ENCODE measurements at regions not wholly inside any gene's neighbourhood (a gene's known extent, or its start where the extent isn't known, plus 50 kb on each side); places are given as distances from the start of the nearest gene placed in this dataset.

DNA sequence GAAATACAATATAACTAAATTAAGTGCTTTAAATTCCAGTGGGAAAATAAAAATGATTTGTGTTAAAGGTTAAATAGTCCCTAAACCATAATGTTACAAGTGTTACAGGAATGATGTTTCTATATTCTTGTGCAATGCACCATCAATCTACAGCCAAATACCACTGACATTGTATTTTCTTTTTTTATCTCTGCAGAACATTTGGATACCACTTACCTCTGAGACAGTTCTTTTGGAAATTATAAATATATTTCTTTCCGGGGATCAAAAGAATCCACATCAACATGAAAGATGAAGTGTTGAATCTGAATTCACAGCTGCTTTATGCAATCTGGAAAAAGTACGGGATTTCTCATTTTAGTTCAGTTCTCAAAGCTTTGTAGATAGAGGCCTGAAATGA, 518.3 kb upstream of the AGA start:
- Mint-ChIP-seq H3K4me3 (no peak overlapping the region), H3K27ac (no peak overlapping the region), H3K27me3 (ENCODE audit: low read depth in 3 of 3) (no peaks in the 10 kb centered on the region), H3K4me1 (no peaks in the 10 kb centered on the region), H3K9me3 (peaks cover 0 to 2% (median 0%) of the 10 kb centered on the region in 7 donors), H3K36me3 (no peaks in the 10 kb centered on the region)
- no peak for DNase-seq
- no CpG with 5 or more reads among the region's 2 CpGs for WGBS (ENCODE audit: insufficient coverage)
- Histone ChIP-seq H3K4me2 (replicated peaks; ENCODE audit: extremely low read depth, low read length, poor library complexity, severe bottlenecking) (no peak overlapping the region), H3K9ac (ENCODE audit: insufficient read depth, low read length, poor library complexity, severe bottlenecking) (no peak overlapping the region), H3K79me2 (ENCODE audit: insufficient read depth, low read length) (no peaks in the 10 kb centered on the region), H3K9me3 (replicated peaks in 1 of 2; ENCODE audit: control insufficient read depth in 1 of 2, insufficient read depth in 1 of 2, low read length in 2 of 2) (no peaks in the 10 kb centered on the region), H3K27ac (ENCODE audit: low read depth in 1 of 2, low read length in 2 of 2) (no peak overlapping the region), H4K20me1 (ENCODE audit: insufficient read depth, low read length) (no peaks in the 10 kb centered on the region), H3K36me3 (replicated peaks in 1 of 2; ENCODE audit: control insufficient read depth in 1 of 2, insufficient read depth in 2 of 2, low read length in 2 of 2) (no peaks in the 10 kb centered on the region), H3K27me3 (ENCODE audit: control insufficient read depth in 2 of 2, insufficient read depth in 2 of 2, low read length in 2 of 2) (no peaks in the 10 kb centered on the region), H3K4me3 (replicated peaks in 1 of 3; ENCODE audit: low read depth in 2 of 3, low read length in 3 of 3) (no peak overlapping the region), H2AFZ (ENCODE audit: insufficient read depth, low read depth, low read length, poor library complexity, severe bottlenecking) (no peak overlapping the region), H3K4me1 (ENCODE audit: control insufficient read depth in 1 of 2, insufficient read depth in 2 of 2, low read length in 2 of 2) (no peaks in the 10 kb centered on the region)
- TF ChIP-seq, protein P1, sequence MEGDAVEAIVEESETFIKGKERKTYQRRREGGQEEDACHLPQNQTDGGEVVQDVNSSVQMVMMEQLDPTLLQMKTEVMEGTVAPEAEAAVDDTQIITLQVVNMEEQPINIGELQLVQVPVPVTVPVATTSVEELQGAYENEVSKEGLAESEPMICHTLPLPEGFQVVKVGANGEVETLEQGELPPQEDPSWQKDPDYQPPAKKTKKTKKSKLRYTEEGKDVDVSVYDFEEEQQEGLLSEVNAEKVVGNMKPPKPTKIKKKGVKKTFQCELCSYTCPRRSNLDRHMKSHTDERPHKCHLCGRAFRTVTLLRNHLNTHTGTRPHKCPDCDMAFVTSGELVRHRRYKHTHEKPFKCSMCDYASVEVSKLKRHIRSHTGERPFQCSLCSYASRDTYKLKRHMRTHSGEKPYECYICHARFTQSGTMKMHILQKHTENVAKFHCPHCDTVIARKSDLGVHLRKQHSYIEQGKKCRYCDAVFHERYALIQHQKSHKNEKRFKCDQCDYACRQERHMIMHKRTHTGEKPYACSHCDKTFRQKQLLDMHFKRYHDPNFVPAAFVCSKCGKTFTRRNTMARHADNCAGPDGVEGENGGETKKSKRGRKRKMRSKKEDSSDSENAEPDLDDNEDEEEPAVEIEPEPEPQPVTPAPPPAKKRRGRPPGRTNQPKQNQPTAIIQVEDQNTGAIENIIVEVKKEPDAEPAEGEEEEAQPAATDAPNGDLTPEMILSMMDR (IDR thresholded peaks at IDR 0.05): no peak
- intact Hi-C loops (cut with micrococcal nuclease): no loop called here

DNA sequence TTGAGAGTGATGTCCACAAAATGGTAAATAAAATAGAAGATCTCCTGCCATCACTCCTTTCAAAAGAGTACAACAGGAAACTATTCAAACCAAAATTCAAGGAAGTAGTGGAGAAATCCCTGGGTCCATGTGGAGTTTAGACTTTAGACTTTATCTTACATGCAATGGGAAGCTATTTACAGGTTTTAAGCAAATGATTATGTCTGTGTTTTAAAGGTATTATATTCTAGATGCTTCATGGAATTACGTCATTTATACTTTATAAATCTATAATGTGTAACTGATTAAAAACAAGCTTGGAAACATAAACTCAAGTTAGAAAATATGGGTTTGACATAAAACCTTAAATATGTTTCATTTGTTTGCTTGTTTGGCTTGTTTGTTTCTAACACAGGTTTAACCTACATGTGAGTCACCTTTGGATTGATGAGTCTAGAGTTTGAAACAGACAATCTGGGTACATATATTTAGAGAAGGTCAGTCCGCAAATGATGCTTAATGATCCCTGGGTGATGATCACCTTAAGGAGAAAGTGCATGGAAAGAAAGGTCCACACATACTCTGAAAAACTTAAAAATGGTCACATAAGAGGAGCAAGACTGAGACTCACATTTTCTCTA, 519.6 kb upstream of the AGA start:
- Mint-ChIP-seq H3K4me3 (no peak overlapping the region), H3K36me3 (no peaks in the 10 kb centered on the region), H3K4me1 (no peaks in the 10 kb centered on the region), H3K27me3 (ENCODE audit: low read depth in 3 of 3) (peaks cover 0 to 2% (median 0%) of the 10 kb centered on the region in 3 donors), H3K9me3 (peaks cover 0 to 4% (median 1%) of the 10 kb centered on the region in 7 donors), H3K27ac (no peak overlapping the region)
- Histone ChIP-seq H3K4me2 (replicated peaks; ENCODE audit: extremely low read depth, low read length, poor library complexity, severe bottlenecking) (no peak overlapping the region), H3K4me1 (ENCODE audit: control insufficient read depth in 1 of 2, insufficient read depth in 2 of 2, low read length in 2 of 2) (no peaks in the 10 kb centered on the region), H3K9ac (ENCODE audit: insufficient read depth, low read length, poor library complexity, severe bottlenecking) (no peak overlapping the region), H3K79me2 (ENCODE audit: insufficient read depth, low read length) (no peaks in the 10 kb centered on the region), H3K9me3 (replicated peaks in 1 of 2; ENCODE audit: control insufficient read depth in 1 of 2, insufficient read depth in 1 of 2, low read length in 2 of 2) (no peaks in the 10 kb centered on the region), H3K27me3 (ENCODE audit: control insufficient read depth in 2 of 2, insufficient read depth in 2 of 2, low read length in 2 of 2) (no peaks in the 10 kb centered on the region), H3K36me3 (replicated peaks in 1 of 2; ENCODE audit: control insufficient read depth in 1 of 2, insufficient read depth in 2 of 2, low read length in 2 of 2) (no peaks in the 10 kb centered on the region), H3K4me3 (replicated peaks in 1 of 3; ENCODE audit: low read depth in 2 of 3, low read length in 3 of 3) (no peak overlapping the region), H2AFZ (ENCODE audit: insufficient read depth, low read depth, low read length, poor library complexity, severe bottlenecking) (no peak overlapping the region), H4K20me1 (ENCODE audit: insufficient read depth, low read length) (no peaks in the 10 kb centered on the region), H3K27ac (ENCODE audit: low read depth in 1 of 2, low read length in 2 of 2) (no peak overlapping the region)
- no peak for DNase-seq
- intact Hi-C loops (cut with micrococcal nuclease): no loop called here
- TF ChIP-seq, protein P1 (IDR thresholded peaks at IDR 0.05): no peak
- WGBS (ENCODE audit: insufficient coverage): no CpG with 5 or more reads among the region's 2 CpGs

Measured in CD14-positive monocyte (primary cell).